NT2/D1 (cell line): ENCODE measurements at regions not wholly inside any gene's neighbourhood (a gene's known extent, or its start where the extent isn't known, plus 50 kb on each side); places are given as distances from the start of the nearest gene placed in this dataset.

ENCODE experiments used
- YY1 ChIP-seq: IDR thresholded peaks from 2 replicates; pipeline ENCODE4 v1.6.1; 2011; ENCODE audit not compliant: insufficient read length, insufficient read depth
- ZNF274 ChIP-seq: IDR thresholded peaks from 2 replicates; pipeline ENCODE4 v1.6.1; 2011; ENCODE audit warnings: mild to moderate bottlenecking, low read depth, low read length

DNA sequence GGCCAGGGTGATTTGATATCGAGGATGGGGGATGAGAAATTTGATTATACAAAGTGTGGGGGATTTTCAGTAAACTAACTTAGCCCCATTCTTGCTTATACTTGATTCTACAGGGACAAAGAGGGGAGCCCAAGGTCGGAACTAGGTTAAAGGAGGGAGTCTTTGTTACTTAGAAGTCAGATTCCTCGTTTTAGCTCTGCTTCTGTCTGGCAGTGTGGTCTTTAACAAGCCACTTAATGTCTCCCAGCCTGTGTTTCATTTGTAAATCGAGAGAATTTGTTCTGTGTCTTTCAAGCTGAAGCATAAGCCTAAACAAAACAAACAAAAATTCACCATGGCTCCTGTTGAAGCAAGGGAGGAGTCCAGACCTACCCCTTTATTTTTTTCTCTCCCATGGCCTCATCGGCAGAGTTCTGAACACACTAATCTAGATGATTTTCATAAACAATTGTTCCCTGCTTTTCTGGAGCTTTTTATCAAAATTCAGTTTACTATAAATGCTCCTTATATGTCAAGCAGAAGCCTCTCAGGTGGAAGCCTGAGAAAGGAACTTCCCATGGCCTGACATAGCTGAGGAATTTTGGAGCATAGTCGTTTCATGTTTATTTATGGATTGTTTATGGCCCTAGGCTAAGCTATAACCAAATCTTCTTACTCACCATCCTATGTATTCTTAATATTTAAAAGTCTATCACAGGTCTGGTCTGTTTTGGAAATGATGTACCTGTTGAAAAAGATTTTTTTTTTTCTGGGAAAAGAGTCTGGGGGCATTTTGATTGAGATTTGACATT lies 62.6 kb upstream of the SYTL5 start:
- TF ChIP-seq ZNF274 (no peak), YY1 (no peak)
